Heart right ventricle (tissue), 16 donors: ENCODE measurements at regions not wholly inside any gene's neighbourhood (a gene's known extent, or its start where the extent isn't known, plus 50 kb on each side); places are given as distances from the start of the nearest gene placed in this dataset.

Experiments used
- ATAC-seq, 8 donors: fragments of 200-7000 bp; cut with Tn5 transposase; one replicate each; pipeline ENCODE4 v1.9.1; 2020; ENCODE audit warnings: mild to moderate bottlenecking in 8 of 8, moderate library complexity in 8 of 8, moderate number of reproducible peaks in 1 of 8
- DNase-seq, 2 donors: peaks; one replicate each; pipeline ENCODE4 v3.0.0-alpha.2; 2020
- H3K27ac ChIP-seq, 10 donors: fragments of 200-600 bp; sonication (generic) in 2 of 10; one replicate each; pipeline versions ENCODE4 v1.5.0 to v1.8.0; 2020 to 2022; ENCODE audit warnings: mild to moderate bottlenecking in 3 of 10
- H3K27me3 ChIP-seq, 7 donors: fragments of 200-600 bp; one replicate each; pipeline ENCODE4 v1.8.0; 2021 to 2022; ENCODE audit warnings: mild to moderate bottlenecking in 2 of 7
- H3K36me3 ChIP-seq, 9 donors: fragments of 200-600 bp; sonication (generic) in 1 of 9; one replicate each; pipeline versions ENCODE4 v1.5.0 to v1.8.0; 2020 to 2022; ENCODE audit warnings: mild to moderate bottlenecking in 2 of 9
- H3K4me1 ChIP-seq, 9 donors: fragments of 200-600 bp; sonication (generic) in 1 of 9; one replicate each; pipeline versions ENCODE4 v1.5.0 to v1.8.0; 2020 to 2022; ENCODE audit warnings: mild to moderate bottlenecking in 4 of 9
- H3K4me3 ChIP-seq, 10 donors: fragments of 200-600 bp; sonication (generic) in 2 of 10; one replicate each; pipeline versions ENCODE4 v1.5.0 to v1.8.0; 2020 to 2022; ENCODE audit warnings: mild to moderate bottlenecking in 7 of 10, moderate library complexity in 2 of 10
- H3K9me3 ChIP-seq, 11 donors: fragments of 200-600 bp in 10 of 11; sonication (generic) in 2 of 11; one replicate each; pipeline versions ENCODE4 v1.5.0 to v1.8.0; 2013 to 2022; ENCODE audit warnings: mild to moderate bottlenecking in 2 of 11, control low read depth in 1 of 11, moderate library complexity in 1 of 11
- WGBS, 2 donors: extraction: QIAGEN DNeasy Blood & Tissue Kit; methylation state at CpG; one replicate each; pipeline ENCODE4 v1.1.7; 2013; ENCODE audit warnings: inconsistent platforms in 1 of 2; 5-methylcytosine and 5-hydroxymethylcytosine counted together
- intact Hi-C, 10 donors: fragments of 100-400 bp; cut with DNase I; formaldehyde crosslinking; loops; one replicate each; pipeline versions ENCODE4 v1.11.1 to v1.14.2; 2022
- TF ChIP-seq, protein P1 (sequence below), 9 donors: fragments of 200-600 bp; sonication (generic) in 2 of 9; IDR thresholded peaks; one replicate each; pipeline versions ENCODE4 v1.5.0 to v1.8.0; 2021 to 2022; ENCODE audit warnings: antibody characterized with exemption in 9 of 9, mild to moderate bottlenecking in 5 of 9, moderate library complexity in 1 of 9
- donor health status: Arrhythmogenic right ventricular cardiomyopathy.
- donor health status: ischemic (EF 13 %, LVEDD 7.1; RV severe dilation, severe dysfunction).
- donor health status: healthy with polysubstance abuse.
- donor health status: DM: no; HTN: yes; CAD: no.
- donor health status: DM: no; HTN: no; CAD: no.
- donor health status: ischemic (EF 25% LVEDD 6.9; RV normal size, moderate dysfunction).
- donor health status: ischemic (EF 25% LVEDD 5.7; RV mildly dilated, moderate dysfunction).
- donor health status: healthy.
- donor health status: DM: yes; HTN: yes; CAD: no.
- donor health status: Ischemic cardiomyopathy.
- donor health status: ischemic (EF 35%, LVEDD 5.7; RV mildly dilated, moderate dysfunction).
- donor health status: nonischemic (EF 11% LVEDD 7.7; RV severe dilation, severe dysfunction).
- donor health status: DM: yes; HTN: yes; CAD: no.
- donor health status: PGD.
- donor health status: ischemic (EF 29% LVEDD 5.4; RV normal size, mild dysfunction).
- donor health status: nonischemic (EF 23%, LVEDD 6.1; RV moderate dilation, normal function).

DNA sequence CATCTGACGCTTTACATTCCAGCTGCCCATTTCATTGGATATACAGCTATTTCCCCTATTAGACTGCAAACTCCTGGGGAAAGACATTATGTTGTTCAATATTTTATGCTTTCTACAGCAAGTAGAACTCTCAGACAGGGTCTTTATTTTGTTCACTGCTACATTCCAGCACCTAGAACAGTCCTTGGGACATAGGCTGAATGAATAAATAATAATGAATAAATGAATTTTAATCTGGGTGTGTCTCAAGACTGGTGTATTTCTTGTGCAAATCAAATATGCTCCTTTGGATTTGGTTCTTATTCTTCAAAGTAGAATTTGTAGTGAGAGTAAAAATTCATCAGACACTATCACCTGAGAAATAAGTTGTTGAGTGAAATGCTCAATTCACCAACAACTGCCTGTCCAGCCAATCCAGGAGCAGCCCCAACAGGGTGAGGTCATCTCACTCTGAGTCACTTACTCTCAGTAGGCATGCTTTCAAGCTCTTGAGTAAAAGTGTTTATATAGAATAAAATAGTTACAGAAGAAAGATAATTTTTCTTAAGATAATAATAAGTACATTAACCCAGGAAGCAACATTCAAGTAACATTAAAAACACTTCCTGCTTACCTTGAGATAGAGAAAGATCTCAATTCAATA, 287.5 kb upstream of the NPVF start:
- Histone ChIP-seq H3K27ac (no peak overlapping the region), H3K27me3 (peaks cover 0 to 6% (median 0%) of the 10 kb centered on the region in 7 donors), H3K4me3 (no peak overlapping the region), H3K9me3 (no peaks in the 10 kb centered on the region), H3K36me3 (no peaks in the 10 kb centered on the region), H3K4me1 (no peaks in the 10 kb centered on the region)
- DNase-seq = no peak
- ATAC-seq = no peak
- 88 to 92% methylated on average over 1 of the region's 1 CpG for WGBS, 2 donors
- TF ChIP-seq, protein P1, sequence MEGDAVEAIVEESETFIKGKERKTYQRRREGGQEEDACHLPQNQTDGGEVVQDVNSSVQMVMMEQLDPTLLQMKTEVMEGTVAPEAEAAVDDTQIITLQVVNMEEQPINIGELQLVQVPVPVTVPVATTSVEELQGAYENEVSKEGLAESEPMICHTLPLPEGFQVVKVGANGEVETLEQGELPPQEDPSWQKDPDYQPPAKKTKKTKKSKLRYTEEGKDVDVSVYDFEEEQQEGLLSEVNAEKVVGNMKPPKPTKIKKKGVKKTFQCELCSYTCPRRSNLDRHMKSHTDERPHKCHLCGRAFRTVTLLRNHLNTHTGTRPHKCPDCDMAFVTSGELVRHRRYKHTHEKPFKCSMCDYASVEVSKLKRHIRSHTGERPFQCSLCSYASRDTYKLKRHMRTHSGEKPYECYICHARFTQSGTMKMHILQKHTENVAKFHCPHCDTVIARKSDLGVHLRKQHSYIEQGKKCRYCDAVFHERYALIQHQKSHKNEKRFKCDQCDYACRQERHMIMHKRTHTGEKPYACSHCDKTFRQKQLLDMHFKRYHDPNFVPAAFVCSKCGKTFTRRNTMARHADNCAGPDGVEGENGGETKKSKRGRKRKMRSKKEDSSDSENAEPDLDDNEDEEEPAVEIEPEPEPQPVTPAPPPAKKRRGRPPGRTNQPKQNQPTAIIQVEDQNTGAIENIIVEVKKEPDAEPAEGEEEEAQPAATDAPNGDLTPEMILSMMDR (IDR thresholded peaks at IDR 0.05) = no peak
- intact Hi-C loops = no loop called here

DNA sequence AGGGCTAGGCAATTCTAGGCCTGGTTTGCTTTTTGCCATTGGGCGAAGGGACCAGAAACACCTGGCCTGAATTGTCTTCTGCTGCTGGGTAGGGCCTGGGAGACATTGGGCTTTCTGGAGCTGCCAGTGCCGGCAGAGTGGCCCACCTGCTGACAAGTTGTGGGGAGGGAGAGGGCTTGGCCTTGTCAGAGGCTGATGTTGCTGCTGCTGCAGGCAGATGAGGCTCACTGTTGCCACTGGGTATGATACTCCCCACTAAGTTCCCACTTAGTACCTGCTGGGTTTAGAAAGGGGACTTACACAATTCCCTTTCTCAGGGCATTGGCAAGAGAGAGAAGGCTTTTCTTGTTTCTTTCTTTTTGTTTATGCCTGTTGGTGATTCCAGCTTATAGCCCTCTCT, 289.6 kb upstream of the NPVF start:
- Histone ChIP-seq H3K9me3 (no peaks in the 10 kb centered on the region), H3K27me3 (peaks cover 0 to 6% (median 0%) of the 10 kb centered on the region in 7 donors)
- TF ChIP-seq, protein P1 (IDR thresholded peaks at IDR 0.05) = no peak

DNA sequence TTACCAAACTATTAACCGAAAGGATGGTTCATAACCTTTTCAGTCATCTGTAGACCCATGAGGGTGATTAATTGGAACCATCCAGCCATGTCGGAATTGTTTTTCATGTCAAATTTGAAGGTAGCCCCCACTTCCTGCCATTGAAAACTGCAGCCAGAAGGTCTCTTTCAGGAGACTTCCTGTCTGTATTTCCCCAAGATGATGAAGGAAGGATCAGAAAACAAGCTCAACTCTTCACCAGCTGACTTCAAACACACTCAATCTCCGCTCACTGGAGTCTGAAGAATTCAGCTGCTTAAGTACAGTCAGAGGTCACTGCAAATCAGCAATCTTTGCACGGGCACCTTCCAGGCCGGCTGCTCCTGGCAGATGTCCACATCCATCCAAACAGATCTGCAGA, 291.7 kb upstream of the NPVF start:
- intact Hi-C loops = no loop called here
- no peaks in the 10 kb centered on the region for H3K9me3 ChIP-seq
- H3K4me1 ChIP-seq = no peaks in the 10 kb centered on the region
- TF ChIP-seq, protein P1 (IDR thresholded peaks at IDR 0.05) = no peak
- WGBS, 2 donors = 43 to 49% methylated on average over 5 of the region's 5 CpGs
- DNase-seq (no peak), ATAC-seq (no peak)
- no peak overlapping the region for H3K4me3 ChIP-seq
- no peaks in the 10 kb centered on the region for H3K36me3 ChIP-seq
- peaks cover 0 to 6% (median 0%) of the 10 kb centered on the region in 7 donors for H3K27me3 ChIP-seq
- no peak overlapping the region for H3K27ac ChIP-seq

More for the DNA sequence above, 289.6 kb upstream of the NPVF start:
- intact Hi-C loops = no loop called here
- DNase-seq = no peak
- Histone ChIP-seq H3K4me3 (no peak overlapping the region), H3K27ac (no peak overlapping the region), H3K36me3 (no peaks in the 10 kb centered on the region), H3K4me1 (no peaks in the 10 kb centered on the region)
- no peak for ATAC-seq
- 85 to 89% methylated on average over 2 of the region's 2 CpGs for WGBS, 2 donors

DNA sequence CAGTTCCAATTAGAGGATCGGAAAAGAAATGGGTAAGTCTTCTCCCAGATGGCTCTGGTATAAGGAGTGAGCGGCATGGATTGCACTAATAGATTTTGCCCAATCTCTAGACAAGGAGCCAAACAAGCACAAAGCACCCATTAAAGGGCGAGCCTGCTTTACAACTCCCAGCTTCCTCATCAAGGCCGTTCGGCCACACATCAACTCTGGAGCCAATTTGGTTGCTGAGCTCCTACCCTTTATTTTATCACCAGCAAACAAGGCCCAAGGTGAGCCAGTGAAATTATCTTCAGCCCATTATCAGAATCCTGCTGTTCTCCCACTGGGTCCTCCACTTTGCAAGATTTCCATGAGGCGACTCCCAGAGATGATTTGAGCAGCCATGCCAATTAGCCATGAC, 292.2 kb upstream of the NPVF start:
- ATAC-seq = no peak
- TF ChIP-seq, protein P1 (IDR thresholded peaks at IDR 0.05) = no peak

More for the DNA sequence above, 292.2 kb upstream of the NPVF start:
- Histone ChIP-seq H3K27me3 (peaks cover 0 to 6% (median 0%) of the 10 kb centered on the region in 7 donors), H3K27ac (no peak overlapping the region), H3K4me1 (no peaks in the 10 kb centered on the region), H3K9me3 (no peaks in the 10 kb centered on the region), H3K36me3 (no peaks in the 10 kb centered on the region), H3K4me3 (no peak overlapping the region)
- WGBS, 2 donors = 94 to 95% methylated on average over 6 of the region's 6 CpGs
- no peak for DNase-seq
- intact Hi-C loops = no loop called here
